ENCODE measurements at regions not wholly inside any gene's neighbourhood (a gene's known extent, or its start where the extent isn't known, plus 50 kb on each side); places are given as distances from the start of the nearest gene placed in this dataset.

DNA sequence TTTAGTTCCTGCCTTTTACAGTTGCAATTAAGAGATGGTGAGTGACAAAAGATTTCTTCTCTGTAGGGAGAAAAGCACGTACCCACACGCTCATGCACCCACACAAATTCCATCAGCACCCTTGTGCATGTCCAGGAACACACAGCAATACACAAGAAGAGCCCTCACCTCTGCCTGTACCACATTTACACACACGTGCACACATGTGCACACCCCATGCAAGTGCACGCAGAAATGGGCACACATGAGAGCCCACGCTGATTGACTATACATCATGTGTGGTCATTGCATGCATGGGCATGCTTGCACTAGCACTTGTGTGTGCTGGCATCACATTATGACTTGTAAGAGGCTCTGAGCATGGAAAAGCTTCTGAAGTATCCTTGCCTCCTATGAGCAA, 70.5 kb downstream of the SERPINA3 start:
- no peak for DNase-seq (ENCODE audit: low read depth in 3 of 3)

DNA sequence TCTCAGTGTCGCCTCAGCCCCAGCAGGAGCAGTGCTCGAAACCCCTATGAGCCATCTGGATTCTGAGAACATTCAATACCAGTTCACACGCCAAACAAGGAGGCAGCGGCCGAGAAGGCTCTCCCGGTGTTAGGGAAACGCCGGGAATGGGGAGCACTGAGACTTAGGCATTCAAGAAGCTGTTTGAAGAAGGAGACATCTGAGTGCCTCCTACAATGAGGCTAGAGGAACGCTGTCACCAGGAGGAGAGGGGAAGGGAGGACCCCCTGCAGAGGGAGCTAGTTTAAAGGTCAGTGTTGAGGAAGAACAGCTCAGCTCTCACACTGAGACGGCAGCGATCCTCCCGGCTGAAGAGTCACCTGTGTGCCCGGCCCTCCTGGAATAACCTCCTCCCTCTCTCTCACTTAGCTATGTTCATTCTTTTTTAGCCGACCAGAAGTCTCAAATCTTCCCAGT, 69.9 kb downstream of the SERPINA3 start:
- DNase-seq (ENCODE audit: low read depth in 3 of 3), result no peak

- DNase-seq (ENCODE audit: low read depth in 3 of 3), result no peak
These were observed 69.3 kb downstream of the SERPINA3 start for GRCh38 chr14:94681300-94682060.

DNA sequence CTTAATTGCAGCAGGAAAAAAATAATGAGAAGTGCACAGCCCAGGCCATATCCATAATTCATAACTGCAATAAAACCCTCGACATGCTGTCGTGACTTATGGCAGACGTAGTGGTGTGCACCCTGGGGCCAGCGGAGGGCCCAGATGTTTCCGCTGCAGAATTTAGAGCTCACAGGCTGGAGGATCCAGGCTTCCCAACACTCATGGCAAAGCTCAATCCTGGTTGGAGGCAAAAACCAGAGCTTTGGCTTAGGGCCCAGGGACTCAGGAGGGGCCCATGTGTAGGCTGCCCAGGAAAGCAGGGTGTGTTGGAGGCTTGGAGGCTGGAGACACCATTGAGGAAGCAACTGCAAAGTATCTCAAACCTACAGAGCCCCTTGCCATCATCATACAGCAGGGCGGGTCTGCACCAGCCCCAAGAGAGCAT, 68.7 kb downstream of the SERPINA3 start:
- DNase-seq (ENCODE audit: low read depth in 3 of 3), result no peak

DNA sequence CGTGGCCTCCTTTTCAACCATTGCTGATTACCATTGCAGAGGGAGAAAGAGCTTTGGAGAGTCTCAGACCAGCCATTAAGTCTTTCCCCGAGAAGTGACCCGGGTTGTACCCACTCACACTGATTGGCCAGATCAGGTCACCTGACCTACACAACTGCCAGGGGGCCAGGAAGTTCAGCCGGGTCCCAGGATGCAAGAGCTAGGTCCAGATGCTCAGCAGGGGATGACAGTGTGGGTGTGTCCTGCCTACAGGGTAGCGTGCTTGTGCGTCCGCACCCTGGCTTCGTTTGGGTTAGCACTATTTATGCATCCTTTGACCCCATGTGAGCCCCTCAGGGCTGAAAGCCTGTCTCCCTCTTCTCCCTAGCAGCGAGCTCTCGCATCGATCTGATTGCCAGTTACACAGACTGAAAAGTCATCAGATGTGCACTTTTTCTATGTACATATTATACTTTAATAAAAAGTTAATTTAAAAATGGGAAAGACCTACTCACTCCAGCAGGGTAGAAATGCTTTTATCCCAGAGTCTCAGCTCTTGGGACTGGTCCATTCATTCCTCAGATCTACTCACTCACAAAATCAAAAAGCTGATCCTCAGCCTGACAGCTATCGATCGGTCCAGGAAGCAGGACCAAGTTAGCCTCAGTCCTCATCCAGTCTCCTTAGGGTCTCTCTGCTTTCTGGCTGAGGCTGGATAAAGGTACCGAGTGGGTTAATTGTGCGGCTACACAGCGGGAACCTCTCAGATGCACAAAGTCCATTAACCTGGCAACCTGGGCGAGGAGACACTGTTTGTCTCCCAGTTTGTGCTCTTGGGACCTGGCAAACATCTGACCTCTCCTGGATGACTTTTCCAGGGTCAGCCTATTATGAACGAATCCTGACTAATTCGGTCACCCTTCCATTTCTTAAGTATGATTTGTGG, 68.0 kb downstream of the SERPINA3 start:
- no peak for DNase-seq (ENCODE audit: low read depth in 3 of 3)

- DNase-seq (ENCODE audit: low read depth in 3 of 3), result no peak
These were observed 67.1 kb downstream of the SERPINA3 start for GRCh38 chr14:94679106-94679810.

DNA sequence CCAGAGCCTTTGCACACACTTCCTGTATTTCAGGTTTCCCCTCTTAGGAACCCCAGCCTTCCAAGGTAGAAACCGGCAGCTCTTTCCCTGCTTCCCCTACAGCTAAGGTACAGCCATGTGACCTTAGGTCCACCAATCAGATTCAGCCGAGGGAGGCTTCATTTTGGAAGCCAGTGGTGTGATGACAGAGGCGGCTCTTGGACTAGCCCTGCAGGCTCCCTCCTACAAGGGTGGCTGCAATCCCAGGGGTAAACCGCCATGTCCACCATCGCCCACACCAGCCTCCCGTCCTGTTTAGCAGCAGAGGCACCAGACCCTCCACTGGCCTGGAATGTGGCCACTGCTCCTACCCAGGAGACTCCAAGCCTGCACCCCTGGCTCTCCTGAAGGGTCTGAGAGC, 65.6 kb downstream of the SERPINA3 start:
- DNase-seq (ENCODE audit: low read depth in 3 of 3), result no peak

GRCh38 chr14:94677213-94677612, 65.0 kb downstream of the SERPINA3 start:
- no peak for DNase-seq (ENCODE audit: low read depth in 3 of 3)

GRCh38 chr14:94676495-94677185, 64.4 kb downstream of the SERPINA3 start:
- DNase-seq (ENCODE audit: low read depth in 3 of 3), result no peak

DNA sequence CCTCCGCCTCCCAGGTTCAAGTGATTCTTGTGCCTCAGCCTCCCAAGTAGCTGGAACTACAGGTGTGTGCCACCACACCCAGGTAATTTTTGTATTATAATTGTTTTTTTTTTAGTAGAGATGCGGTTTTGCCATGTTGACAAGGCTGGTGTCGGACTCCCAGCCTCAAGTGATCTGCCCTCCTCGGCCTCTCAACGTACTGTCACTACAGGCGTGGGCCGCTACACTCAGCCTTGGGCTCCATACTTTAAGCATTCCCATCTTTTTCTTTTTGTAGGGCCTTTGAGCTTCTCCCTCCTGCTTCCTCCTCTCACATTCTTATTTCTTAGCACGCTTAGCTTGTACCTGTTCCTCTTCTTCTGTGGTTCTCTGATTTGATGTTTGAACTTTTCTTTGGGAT, 62.8 kb downstream of the SERPINA3 start:
- DNase-seq (ENCODE audit: low read depth in 3 of 3), result no peak

DNA sequence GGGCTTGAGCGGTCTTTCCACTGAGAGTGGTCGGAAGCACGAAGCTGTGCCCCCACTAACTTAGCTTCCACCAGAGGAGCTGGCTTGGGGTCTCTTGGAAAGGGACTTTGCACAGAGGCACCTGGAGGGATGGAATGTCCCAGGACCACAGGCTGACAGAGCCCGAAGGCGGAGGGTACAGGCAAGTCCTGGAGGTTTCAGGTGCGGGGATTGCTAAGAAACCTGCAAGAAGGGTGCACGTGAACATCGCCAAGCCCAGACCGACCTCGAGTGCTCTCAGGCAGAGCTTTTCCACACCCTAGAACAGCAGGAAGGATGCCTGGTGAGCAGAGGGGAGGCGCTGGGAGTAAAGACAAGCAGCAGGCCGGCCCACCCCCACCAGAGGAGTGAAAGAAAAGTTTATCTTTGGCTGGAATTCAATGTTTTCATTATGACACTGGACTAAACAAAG, 61.6 kb downstream of the SERPINA3 start:
- no peak for DNase-seq (ENCODE audit: low read depth in 3 of 3)

Measured in stimulated activated CD4-positive, alpha-beta T cell treated with anti-CD3 and anti-CD28 coated beads, TNF-alpha, amount 100 ng/mL, for 4 hours (primary cell).